ENCODE measurements at regions not wholly inside any gene's neighbourhood (a gene's known extent, or its start where the extent isn't known, plus 50 kb on each side); places are given as distances from the start of the nearest gene placed in this dataset.

DNA sequence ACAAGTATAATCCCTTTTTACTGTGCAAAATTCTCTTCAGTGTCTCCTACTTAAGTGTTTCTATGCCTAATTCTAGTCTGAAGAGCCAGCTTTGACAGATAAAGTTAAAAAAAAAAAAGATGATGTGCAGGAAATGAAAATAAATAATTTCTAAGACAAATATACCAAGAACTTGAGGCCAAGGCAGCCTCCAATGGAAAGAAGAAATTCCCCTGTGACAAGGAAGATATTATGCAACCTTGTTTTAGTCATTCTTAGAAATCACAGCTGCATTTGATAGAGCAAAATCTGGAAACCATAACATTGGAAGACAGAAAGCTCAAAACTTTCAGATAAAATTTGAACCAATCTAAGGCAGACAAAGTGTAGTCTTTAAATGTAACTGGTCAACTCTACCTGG, 375.9 kb upstream of the TLE4 start:
- H3K36me3 ChIP-seq (ENCODE audit: control insufficient read depth, insufficient read depth, low read length): no peaks in the 10 kb centered on the region
- H3K4me3 ChIP-seq (ENCODE audit: low read depth, low read length): no peak overlapping the region
- H3K9ac ChIP-seq (ENCODE audit: low read depth, low read length): no peak overlapping the region
- H3K27me3 ChIP-seq (ENCODE audit: control insufficient read depth, insufficient read depth, low read length): no peaks in the 10 kb centered on the region
- no peaks in the 10 kb centered on the region for H3K9me3 ChIP-seq (ENCODE audit: control insufficient read depth, insufficient read depth, low read length)
- no peaks in the 10 kb centered on the region for H3K4me1 ChIP-seq (ENCODE audit: control insufficient read depth, insufficient read depth, low read length)
- H3K27ac ChIP-seq (ENCODE audit: low read depth, low read length): no peak overlapping the region

DNA sequence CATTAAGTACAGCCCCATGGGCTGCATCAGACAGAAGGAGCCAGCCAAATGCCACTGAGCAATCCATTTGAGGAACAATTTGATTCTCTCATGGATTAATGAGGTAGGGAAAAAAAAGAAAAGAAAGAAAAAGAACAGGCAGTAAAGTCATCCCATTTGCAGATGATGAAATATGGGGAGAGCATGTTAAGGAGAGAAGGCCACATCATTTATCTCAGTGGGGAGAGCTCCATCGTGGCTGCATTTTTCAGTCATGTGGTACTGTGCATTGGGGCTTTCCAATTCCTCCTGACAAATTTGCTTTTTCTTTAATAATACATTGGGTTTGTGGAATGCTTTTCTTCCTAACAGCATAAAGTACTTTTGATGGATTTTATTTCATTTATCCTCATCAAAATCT, 375.2 kb upstream of the TLE4 start:
- no peak overlapping the region for H3K27ac ChIP-seq (ENCODE audit: low read depth, low read length)
- no peaks in the 10 kb centered on the region for H3K27me3 ChIP-seq (ENCODE audit: control insufficient read depth, insufficient read depth, low read length)
- no peak overlapping the region for H3K9ac ChIP-seq (ENCODE audit: low read depth, low read length)
- no peaks in the 10 kb centered on the region for H3K36me3 ChIP-seq (ENCODE audit: control insufficient read depth, insufficient read depth, low read length)
- no peak overlapping the region for H3K4me3 ChIP-seq (ENCODE audit: low read depth, low read length)
- peaks cover 6% of the 10 kb centered on the region; the same call in 1 of the 2 replicates for H3K4me1 ChIP-seq (ENCODE audit: control insufficient read depth, insufficient read depth, low read length)
- no peaks in the 10 kb centered on the region for H3K9me3 ChIP-seq (ENCODE audit: control insufficient read depth, insufficient read depth, low read length)

GRCh38 chr9:79200336-79200735, 371.4 kb upstream of the TLE4 start:
- H3K9ac ChIP-seq (ENCODE audit: low read depth, low read length): no peak overlapping the region
- peaks cover 16% of the 10 kb centered on the region; the same call in 1 of the 2 replicates for H3K4me1 ChIP-seq (ENCODE audit: control insufficient read depth, insufficient read depth, low read length)
- no peak overlapping the region for H3K27ac ChIP-seq (ENCODE audit: low read depth, low read length)
- H3K36me3 ChIP-seq (ENCODE audit: control insufficient read depth, insufficient read depth, low read length): no peaks in the 10 kb centered on the region
- no peak overlapping the region for H3K4me3 ChIP-seq (ENCODE audit: low read depth, low read length)
- no peaks in the 10 kb centered on the region for H3K9me3 ChIP-seq (ENCODE audit: control insufficient read depth, insufficient read depth, low read length)
- no peaks in the 10 kb centered on the region for H3K27me3 ChIP-seq (ENCODE audit: control insufficient read depth, insufficient read depth, low read length)

DNA sequence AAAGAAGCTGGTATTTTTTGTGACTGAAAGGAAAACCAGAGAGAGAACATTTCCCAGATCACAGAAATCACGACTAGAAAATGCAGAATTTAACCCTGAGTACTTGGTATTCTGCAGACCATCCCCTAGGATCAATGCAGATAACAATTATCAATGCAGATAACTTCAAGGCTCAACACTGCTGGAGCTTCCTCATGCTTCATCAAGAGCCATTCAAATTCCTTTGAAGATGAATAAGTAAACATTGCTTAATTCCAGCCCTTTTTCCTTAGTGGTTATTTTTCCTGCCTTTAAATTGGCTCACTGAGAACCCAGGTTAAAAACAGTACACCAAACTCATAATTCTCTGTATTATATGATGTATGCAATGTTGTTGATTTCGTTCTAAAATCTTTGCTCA, 370.1 kb upstream of the TLE4 start:
- Histone ChIP-seq H3K9me3 (ENCODE audit: control insufficient read depth, insufficient read depth, low read length) (no peaks in the 10 kb centered on the region), H3K9ac (ENCODE audit: low read depth, low read length) (no peak overlapping the region), H3K36me3 (ENCODE audit: control insufficient read depth, insufficient read depth, low read length) (no peaks in the 10 kb centered on the region), H3K4me1 (ENCODE audit: control insufficient read depth, insufficient read depth, low read length) (peaks cover 16% of the 10 kb centered on the region; the same call in 1 of the 2 replicates), H3K27me3 (ENCODE audit: control insufficient read depth, insufficient read depth, low read length) (no peaks in the 10 kb centered on the region), H3K4me3 (ENCODE audit: low read depth, low read length) (no peak overlapping the region), H3K27ac (ENCODE audit: low read depth, low read length) (no peak overlapping the region)

GRCh38 chr9:79208791-79209396, 362.9 kb upstream of the TLE4 start:
- Histone ChIP-seq H3K36me3 (ENCODE audit: control insufficient read depth, insufficient read depth, low read length) (no peaks in the 10 kb centered on the region), H3K27ac (ENCODE audit: low read depth, low read length) (no peak overlapping the region), H3K4me3 (ENCODE audit: low read depth, low read length) (no peak overlapping the region), H3K4me1 (ENCODE audit: control insufficient read depth, insufficient read depth, low read length) (peaks cover 28% of the 10 kb centered on the region), H3K27me3 (ENCODE audit: control insufficient read depth, insufficient read depth, low read length) (no peaks in the 10 kb centered on the region), H3K9ac (ENCODE audit: low read depth, low read length) (no peak overlapping the region), H3K9me3 (ENCODE audit: control insufficient read depth, insufficient read depth, low read length) (no peaks in the 10 kb centered on the region)

DNA sequence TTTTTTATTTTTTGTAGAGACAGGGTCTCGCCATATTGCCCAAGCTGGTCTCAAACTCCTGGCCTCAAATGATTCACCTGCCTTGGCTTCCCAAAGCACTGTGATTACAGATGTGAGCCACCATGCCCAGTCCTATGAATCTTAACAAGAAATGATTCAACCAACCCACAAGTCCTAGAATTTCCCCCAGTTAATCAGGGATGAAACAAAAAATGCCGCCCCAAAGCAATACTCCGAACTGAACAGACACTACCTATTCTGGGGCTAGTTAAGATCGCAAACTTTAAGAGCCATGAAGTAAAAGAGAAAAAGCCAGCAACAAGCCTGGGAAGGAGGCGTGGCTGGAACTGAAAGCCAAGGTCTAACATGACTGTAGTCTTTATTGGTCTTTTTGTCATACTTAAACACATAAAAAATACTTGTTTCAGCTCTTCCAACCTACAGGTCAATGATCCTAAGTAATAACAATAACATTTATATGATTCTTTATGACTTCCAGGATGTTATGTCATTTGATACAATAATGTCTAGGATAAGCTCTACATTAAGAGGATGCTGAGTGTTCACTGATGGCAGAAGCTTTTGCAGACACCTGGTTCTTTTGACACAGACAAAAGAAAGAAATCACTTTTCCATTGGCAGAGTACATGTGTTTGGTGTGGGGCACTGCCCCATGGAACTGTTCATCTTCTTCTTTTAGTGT, 361.1 kb upstream of the TLE4 start:
- no peak overlapping the region for H3K4me3 ChIP-seq (ENCODE audit: low read depth, low read length)
- no peak overlapping the region for H3K27ac ChIP-seq (ENCODE audit: low read depth, low read length)
- H3K27me3 ChIP-seq (ENCODE audit: control insufficient read depth, insufficient read depth, low read length): no peaks in the 10 kb centered on the region
- no peak overlapping the region for H3K9ac ChIP-seq (ENCODE audit: low read depth, low read length)
- H3K9me3 ChIP-seq (ENCODE audit: control insufficient read depth, insufficient read depth, low read length): no peaks in the 10 kb centered on the region
- no peaks in the 10 kb centered on the region for H3K36me3 ChIP-seq (ENCODE audit: control insufficient read depth, insufficient read depth, low read length)
- H3K4me1 ChIP-seq (ENCODE audit: control insufficient read depth, insufficient read depth, low read length): peaks cover 28% of the 10 kb centered on the region

GRCh38 chr9:79213417-79214125, 358.2 kb upstream of the TLE4 start:
- Histone ChIP-seq H3K4me3 (ENCODE audit: low read depth, low read length) (no peak overlapping the region), H3K9ac (ENCODE audit: low read depth, low read length) (no peak overlapping the region), H3K27me3 (ENCODE audit: control insufficient read depth, insufficient read depth, low read length) (no peaks in the 10 kb centered on the region), H3K4me1 (ENCODE audit: control insufficient read depth, insufficient read depth, low read length) (peaks cover 13% of the 10 kb centered on the region), H3K36me3 (ENCODE audit: control insufficient read depth, insufficient read depth, low read length) (no peaks in the 10 kb centered on the region), H3K27ac (ENCODE audit: low read depth, low read length) (no peak overlapping the region), H3K9me3 (ENCODE audit: control insufficient read depth, insufficient read depth, low read length) (no peaks in the 10 kb centered on the region)

GRCh38 chr9:79215821-79216220, 355.9 kb upstream of the TLE4 start:
- Histone ChIP-seq H3K4me3 (ENCODE audit: low read depth, low read length) (no peak overlapping the region), H3K36me3 (ENCODE audit: control insufficient read depth, insufficient read depth, low read length) (no peaks in the 10 kb centered on the region), H3K9ac (ENCODE audit: low read depth, low read length) (no peak overlapping the region), H3K9me3 (ENCODE audit: control insufficient read depth, insufficient read depth, low read length) (no peaks in the 10 kb centered on the region), H3K27ac (ENCODE audit: low read depth, low read length) (no peak overlapping the region), H3K27me3 (ENCODE audit: control insufficient read depth, insufficient read depth, low read length) (no peaks in the 10 kb centered on the region), H3K4me1 (ENCODE audit: control insufficient read depth, insufficient read depth, low read length) (no peaks in the 10 kb centered on the region)

GRCh38 chr9:79220251-79220650, 351.5 kb upstream of the TLE4 start:
- Histone ChIP-seq H3K9me3 (ENCODE audit: control insufficient read depth, insufficient read depth, low read length) (no peaks in the 10 kb centered on the region), H3K9ac (ENCODE audit: low read depth, low read length) (no peak overlapping the region), H3K4me3 (ENCODE audit: low read depth, low read length) (no peak overlapping the region), H3K27ac (ENCODE audit: low read depth, low read length) (no peak overlapping the region), H3K4me1 (ENCODE audit: control insufficient read depth, insufficient read depth, low read length) (no peaks in the 10 kb centered on the region), H3K36me3 (ENCODE audit: control insufficient read depth, insufficient read depth, low read length) (no peaks in the 10 kb centered on the region), H3K27me3 (ENCODE audit: control insufficient read depth, insufficient read depth, low read length) (no peaks in the 10 kb centered on the region)

- H3K36me3 ChIP-seq (ENCODE audit: control insufficient read depth, insufficient read depth, low read length): no peaks in the 10 kb centered on the region
- H3K9me3 ChIP-seq (ENCODE audit: control insufficient read depth, insufficient read depth, low read length): no peaks in the 10 kb centered on the region
- H3K27me3 ChIP-seq (ENCODE audit: control insufficient read depth, insufficient read depth, low read length): no peaks in the 10 kb centered on the region
- no peak overlapping the region for H3K4me3 ChIP-seq (ENCODE audit: low read depth, low read length)
- no peak overlapping the region for H3K9ac ChIP-seq (ENCODE audit: low read depth, low read length)
- no peaks in the 10 kb centered on the region for H3K4me1 ChIP-seq (ENCODE audit: control insufficient read depth, insufficient read depth, low read length)
- H3K27ac ChIP-seq (ENCODE audit: low read depth, low read length): no peak overlapping the region
Observed at GRCh38 chr9:79220666-79221065, 351.1 kb upstream of the TLE4 start.

DNA sequence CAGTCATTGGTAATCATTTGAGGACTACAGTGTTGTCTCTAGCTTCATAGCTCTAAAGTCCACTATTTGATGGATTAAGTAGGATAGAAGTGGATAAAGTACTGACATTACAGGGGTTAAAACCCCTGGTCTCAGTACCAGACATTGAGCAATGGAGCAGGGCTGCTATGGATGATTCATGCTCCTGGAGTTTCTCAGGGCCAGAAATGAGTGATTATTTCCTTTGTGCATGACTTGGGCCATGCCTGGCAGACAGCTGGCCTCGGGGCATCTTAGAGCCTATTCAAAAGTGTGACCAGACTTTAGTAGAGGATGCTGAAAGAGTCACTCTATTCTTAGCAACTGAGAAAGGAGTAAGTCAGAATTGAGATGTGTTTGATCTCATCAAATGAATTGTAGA, 350.7 kb upstream of the TLE4 start:
- no peak overlapping the region for H3K4me3 ChIP-seq (ENCODE audit: low read depth, low read length)
- H3K27me3 ChIP-seq (ENCODE audit: control insufficient read depth, insufficient read depth, low read length): no peaks in the 10 kb centered on the region
- H3K36me3 ChIP-seq (ENCODE audit: control insufficient read depth, insufficient read depth, low read length): no peaks in the 10 kb centered on the region
- H3K27ac ChIP-seq (ENCODE audit: low read depth, low read length): no peak overlapping the region
- H3K9me3 ChIP-seq (ENCODE audit: control insufficient read depth, insufficient read depth, low read length): no peaks in the 10 kb centered on the region
- no peaks in the 10 kb centered on the region for H3K4me1 ChIP-seq (ENCODE audit: control insufficient read depth, insufficient read depth, low read length)
- no peak overlapping the region for H3K9ac ChIP-seq (ENCODE audit: low read depth, low read length)

Data from HUES48 (cell line).